GM18502 (cell line): ENCODE measurements at regions not wholly inside any gene's neighbourhood (a gene's known extent, or its start where the extent isn't known, plus 50 kb on each side); places are given as distances from the start of the nearest gene placed in this dataset.

Source experiments
- ATAC-seq: cut with Tn5 transposase; IDR thresholded peaks from one replicate; pipeline ENCODE4 v1.9.1; 2021; ENCODE audit warnings: mild to moderate bottlenecking; ENCODE audit not compliant: unreplicated experiment, poor library complexity

- no peak for ATAC-seq
Observed at GRCh38 chr17:13970531-13970930, 98.8 kb upstream of the COX10 start.

DNA sequence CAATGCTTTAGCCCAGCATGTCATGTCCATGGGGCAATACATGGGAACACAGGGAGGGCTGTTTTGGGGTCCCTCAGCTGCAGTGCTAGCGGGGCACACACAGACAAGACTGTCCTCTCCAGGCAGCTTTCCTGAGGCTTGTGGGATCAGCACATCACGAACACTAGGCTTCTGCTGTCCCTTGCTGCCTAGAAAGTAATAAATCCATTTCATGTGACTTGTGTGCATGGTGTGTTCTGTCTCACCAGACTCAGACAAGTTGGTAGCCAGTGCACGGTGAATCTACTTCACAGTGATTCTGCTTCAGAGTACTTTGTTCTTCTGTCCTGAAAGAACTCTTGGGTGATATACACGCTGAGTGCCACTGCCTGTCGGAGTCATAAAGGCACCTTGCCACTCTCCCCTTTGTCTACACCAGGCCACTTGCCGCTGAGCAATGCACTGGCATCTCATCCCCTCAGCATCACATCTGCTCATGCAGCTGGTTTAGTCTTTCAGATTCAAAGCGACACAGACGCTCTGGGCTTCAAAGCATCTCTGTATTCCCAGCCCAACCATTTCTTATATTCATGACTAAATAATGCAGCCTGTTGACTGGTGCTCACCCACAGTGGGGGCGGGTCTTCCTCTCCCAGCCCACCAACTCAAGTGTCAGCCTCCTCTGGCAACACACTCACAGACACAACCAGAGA, 95.2 kb upstream of the COX10 start:
- ATAC-seq: no peak

DNA sequence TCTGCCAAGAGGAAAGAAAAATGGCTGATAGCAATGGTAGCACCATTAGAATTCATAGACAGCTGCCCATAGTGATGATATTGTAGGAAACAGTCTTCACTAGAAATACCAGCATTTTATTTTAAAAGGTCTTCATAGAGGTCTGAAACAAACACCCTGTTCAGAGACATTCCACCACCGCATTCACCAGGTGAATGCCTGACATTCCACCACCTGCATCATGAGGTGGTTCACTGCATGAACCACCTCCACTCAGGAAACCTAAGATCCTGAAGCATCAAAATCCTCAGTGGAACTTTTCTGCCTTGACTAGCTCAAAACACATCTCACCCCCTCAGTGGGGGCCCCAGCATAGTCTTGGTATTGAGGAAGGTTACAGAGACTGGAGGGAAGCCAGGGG, 91.5 kb upstream of the COX10 start:
- ATAC-seq: no peak

GRCh38 chr17:13978478-13978877, 90.8 kb upstream of the COX10 start:
- no peak for ATAC-seq

DNA sequence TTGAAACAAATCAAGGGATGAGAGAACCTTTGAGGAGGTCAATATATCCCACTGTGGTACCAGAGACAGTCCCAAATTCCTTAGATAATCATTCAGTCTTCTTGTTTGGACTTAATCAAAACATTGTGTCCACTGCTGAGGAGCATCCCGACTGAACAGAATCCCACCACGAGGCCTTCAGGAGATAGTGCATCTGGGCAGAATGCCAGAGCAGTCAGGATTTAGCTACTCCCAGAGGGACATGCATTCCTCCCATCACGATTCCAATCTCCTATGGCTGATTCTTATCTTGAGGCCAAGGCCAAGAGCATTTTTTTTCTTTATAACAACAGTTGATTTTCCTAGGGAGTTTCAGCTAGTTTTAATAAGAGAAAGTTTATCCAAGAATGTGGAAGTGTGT, 87.4 kb upstream of the COX10 start:
- no peak for ATAC-seq

DNA sequence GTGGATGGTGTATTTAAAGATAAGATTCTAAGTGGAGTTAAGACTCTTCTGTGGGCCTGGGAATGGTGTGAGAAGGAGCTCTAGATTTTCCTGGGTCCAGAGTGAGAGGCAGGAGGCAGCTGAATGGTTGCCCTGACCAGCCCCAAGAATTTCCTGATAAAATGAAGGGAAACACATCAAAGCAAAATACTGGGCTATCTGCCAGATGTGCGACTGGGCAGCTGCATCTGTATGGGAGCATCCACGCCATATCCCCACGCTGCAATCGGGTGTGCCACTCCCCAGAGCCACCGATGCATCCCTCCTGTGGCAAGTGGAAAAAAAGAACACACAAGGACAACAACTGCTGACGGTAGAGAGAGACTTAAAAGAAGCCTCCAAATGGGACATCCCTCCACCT, 84.3 kb upstream of the COX10 start:
- no peak for ATAC-seq

- no peak for ATAC-seq
Observed at GRCh38 chr17:13986855-13987254, 82.4 kb upstream of the COX10 start.

DNA sequence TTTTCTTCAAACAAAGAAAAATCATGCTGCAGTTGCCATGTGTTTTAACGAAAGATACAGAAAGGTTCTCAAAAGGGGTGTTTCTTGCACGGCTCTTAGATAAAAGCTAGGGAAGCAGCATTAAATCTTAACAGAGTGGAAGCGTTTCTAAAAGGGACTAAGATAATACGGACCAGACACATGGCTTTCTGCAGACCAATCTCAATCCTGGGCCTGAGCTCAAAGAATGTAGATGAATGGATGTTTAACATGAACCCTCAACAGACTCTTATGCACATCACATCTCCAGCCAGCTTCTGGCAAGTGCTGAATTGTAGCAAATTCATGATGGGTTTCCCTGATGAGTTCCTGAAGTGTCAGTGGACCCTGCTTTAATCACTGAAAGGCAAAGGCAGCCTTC, 80.2 kb upstream of the COX10 start:
- ATAC-seq: no peak

DNA sequence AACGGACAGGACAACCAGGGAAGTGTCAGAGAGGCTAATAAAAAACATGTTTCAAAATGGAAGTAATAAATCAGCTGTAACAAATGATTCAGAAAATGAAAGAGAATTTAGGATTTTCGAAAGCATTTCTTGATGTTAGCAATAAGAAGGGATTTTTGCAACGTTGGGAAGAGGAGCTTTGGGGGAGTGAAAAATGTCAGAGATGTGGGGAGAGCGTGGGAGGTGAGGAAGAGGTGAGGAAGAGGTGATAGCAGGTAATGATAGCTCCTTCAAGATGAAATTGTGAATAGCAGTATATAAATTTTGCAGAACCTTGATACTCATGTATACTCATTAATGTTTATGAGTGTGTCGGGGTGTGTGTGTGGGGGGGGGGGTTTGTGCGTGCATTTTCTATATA, 76.2 kb upstream of the COX10 start:
- no peak for ATAC-seq

DNA sequence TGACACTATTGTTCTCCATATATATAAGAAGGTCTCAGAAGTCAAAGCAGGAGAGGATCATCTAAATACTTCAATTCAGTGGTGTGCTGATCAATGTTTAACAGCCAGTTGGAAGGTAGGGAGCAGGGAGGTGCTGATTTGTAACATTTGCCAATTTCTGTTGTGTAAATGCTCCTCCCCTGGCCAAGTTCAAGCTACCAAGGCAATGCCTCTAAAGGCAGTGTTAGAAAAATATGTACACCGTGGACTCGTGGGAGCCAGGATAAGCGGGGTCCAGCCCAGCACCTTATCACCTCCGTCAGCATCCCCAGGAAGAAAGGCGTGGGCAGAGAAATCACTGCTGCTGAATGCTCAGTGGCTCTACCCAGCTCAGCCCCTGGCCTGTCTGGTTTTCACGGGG, 75.3 kb upstream of the COX10 start:
- ATAC-seq: no peak

GRCh38 chr17:13995856-13996271, 73.4 kb upstream of the COX10 start:
- ATAC-seq: no peak

GRCh38 chr17:13996276-13996675, 73.0 kb upstream of the COX10 start:
- ATAC-seq: no peak

- ATAC-seq: no peak
Observed at GRCh38 chr17:13996748-13997147, 72.6 kb upstream of the COX10 start.

- no peak for ATAC-seq
Observed at GRCh38 chr17:14004927-14005620, 64.2 kb upstream of the COX10 start.

- ATAC-seq: no peak
Observed at GRCh38 chr17:14006249-14006942, 62.9 kb upstream of the COX10 start.

DNA sequence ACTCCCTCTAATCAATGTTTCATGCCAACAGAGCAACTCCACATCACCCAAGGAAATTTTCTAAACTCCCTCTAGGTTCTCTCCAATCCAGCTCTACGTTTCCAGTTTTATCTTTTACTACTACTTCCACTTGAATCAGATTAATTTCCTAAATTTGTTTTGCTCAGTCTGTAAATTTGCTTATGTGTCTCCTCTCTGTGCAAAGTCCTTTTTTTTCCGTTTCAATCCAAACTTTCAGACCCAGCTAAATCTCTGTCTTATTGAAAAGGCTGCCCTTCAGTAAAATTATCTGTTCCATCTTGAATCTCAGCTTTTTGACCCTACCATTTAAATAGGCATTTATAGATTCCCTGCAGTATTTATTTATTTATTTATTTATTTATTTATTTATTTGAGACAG, 61.4 kb upstream of the COX10 start:
- no peak for ATAC-seq

- no peak for ATAC-seq
Observed at GRCh38 chr17:14011036-14011692, 58.1 kb upstream of the COX10 start.

GRCh38 chr17:14011740-14012405, 57.4 kb upstream of the COX10 start:
- no peak for ATAC-seq

- ATAC-seq: no peak
Observed at GRCh38 chr17:14014657-14015056, 54.6 kb upstream of the COX10 start.

- ATAC-seq: no peak
Observed at GRCh38 chr17:14015271-14015670, 54.0 kb upstream of the COX10 start.

DNA sequence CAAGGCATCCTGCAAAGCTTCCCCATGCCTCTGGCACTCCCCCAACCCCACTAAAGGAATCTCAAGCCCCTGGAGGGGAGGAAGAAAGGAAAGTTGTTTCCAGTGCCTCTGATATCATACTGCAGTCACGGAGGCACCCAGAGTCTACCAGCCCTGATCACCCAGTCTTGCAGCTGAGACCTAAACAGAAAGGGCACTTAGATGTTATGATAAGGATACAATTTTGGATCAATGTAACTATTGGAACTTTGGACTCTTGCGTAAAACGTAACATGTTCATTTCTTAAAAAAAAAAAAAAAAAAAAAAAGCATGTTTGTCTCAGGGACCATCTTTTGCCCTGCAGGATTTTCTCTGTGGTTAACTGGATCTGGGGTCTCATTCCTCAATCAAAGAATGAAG, 52.4 kb upstream of the COX10 start:
- ATAC-seq: no peak
